Kidney (tissue), 13 donors: ENCODE measurements at regions not wholly inside any gene's neighbourhood (a gene's known extent, or its start where the extent isn't known, plus 50 kb on each side); places are given as distances from the start of the nearest gene placed in this dataset.

Experiments
- DNase-seq, 5 donors: peaks; one replicate each; pipeline ENCODE4 v3.0.0-alpha.2; 2013 to 2020
- FAIRE-seq: peaks from 2 replicates; lab custom pipeline; 2012; peaks lifted over from hg19 to GRCh38; lab: Jason Lieb, UNC
- H3K27ac ChIP-seq, 2 donors: one replicate each; pipeline ENCODE4 v1.7.0; 2013; ENCODE audit warnings: low read depth in 2 of 2, low read length in 2 of 2, inconsistent platforms in 1 of 2
- H3K27me3 ChIP-seq: one replicate; pipeline ENCODE4 v1.7.1; 2013; ENCODE audit warnings: low read length, inconsistent platforms; ENCODE audit not compliant: control insufficient read depth, insufficient read depth
- H3K36me3 ChIP-seq, 3 donors: one replicate each; pipeline versions ENCODE4 v1.7.0 to v1.7.1; 2013; ENCODE audit warnings: low read length in 3 of 3, control low read depth in 1 of 3, inconsistent platforms in 1 of 3; ENCODE audit not compliant: insufficient read depth in 3 of 3, control insufficient read depth in 2 of 3
- H3K4me1 ChIP-seq, 3 donors: one replicate each; pipeline versions ENCODE4 v1.7.0 to v1.7.1; 2013; ENCODE audit warnings: low read length in 3 of 3, inconsistent platforms in 1 of 3, low read depth in 1 of 3; ENCODE audit not compliant: control insufficient read depth in 2 of 3, insufficient read depth in 2 of 3
- H3K4me3 ChIP-seq, 3 donors: one replicate each; pipeline versions ENCODE4 v1.7.0 to v1.8.1; 2013; ENCODE audit warnings: low read length in 3 of 3, control low read depth in 1 of 3, inconsistent platforms in 1 of 3
- H3K9ac ChIP-seq, 3 donors: one replicate each; pipeline versions ENCODE4 v1.7.0 to v1.7.1; 2013; ENCODE audit warnings: low read length in 3 of 3, control low read depth in 1 of 3, inconsistent platforms in 1 of 3
- H3K9me3 ChIP-seq, 3 donors: one replicate each; pipeline versions ENCODE4 v1.7.0 to v1.7.1; 2013; ENCODE audit warnings: low read length in 3 of 3, control low read depth in 1 of 3, inconsistent platforms in 1 of 3; ENCODE audit not compliant: control insufficient read depth in 2 of 3, insufficient read depth in 1 of 3
- CTCF ChIP-seq: IDR thresholded peaks from 3 replicates; pipeline ENCODE4 v1.5.1; 2012; ENCODE audit warnings: mild to moderate bottlenecking, moderate library complexity, borderline replicate concordance; ENCODE audit not compliant: insufficient read depth; ENCODE audit errors: extremely low read depth
- intact Hi-C: fragments of 100-400 bp; cut with DNase I; formaldehyde crosslinking; loops from one replicate; pipeline ENCODE4 v1.11.1; 2022
- donor health status: control.
- donor health status: control.
- donor health status: control.
- donor health status: control.
- donor health status: control.
- donor health status: DM: yes; HTN: yes; CAD: no.
- donor health status: Normal renal cell carcinoma (clear cell type).

DNA sequence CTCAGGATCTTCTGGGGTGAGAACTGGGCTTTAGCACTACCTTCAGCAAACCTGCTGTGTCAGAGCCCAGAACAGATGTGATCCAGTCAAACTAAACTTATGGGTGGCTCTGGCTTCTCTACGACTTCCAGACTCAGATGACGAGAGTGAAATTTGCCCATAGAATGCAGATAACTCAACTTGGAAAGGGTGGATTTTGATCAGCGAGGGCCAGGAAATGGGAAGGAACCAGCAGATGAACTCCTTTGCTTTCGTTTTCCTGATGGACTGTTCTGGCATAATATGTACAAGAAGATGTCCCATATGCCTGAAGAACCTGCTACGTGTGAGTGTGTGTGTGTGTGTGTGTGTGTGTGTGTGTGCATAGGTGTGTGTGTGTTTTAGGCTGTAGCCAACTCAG lies 132.0 kb upstream of the MOCS2 start:
- Histone ChIP-seq H3K9me3 (no peaks in the 10 kb centered on the region), H3K9ac (no peak overlapping the region), H3K4me1 (no peaks in the 10 kb centered on the region), H3K4me3 (no peak overlapping the region), H3K27ac (no peak overlapping the region), H3K27me3 (no peaks in the 10 kb centered on the region), H3K36me3 (no peaks in the 10 kb centered on the region)
- TF ChIP-seq CTCF = no peak
- FAIRE-seq = no peak
- no peak for DNase-seq
- intact Hi-C loops = no loop called here

GRCh38 chr5:53243403-53243802 lies 133.8 kb upstream of the MOCS2 start:
- H3K9me3 ChIP-seq = no peaks in the 10 kb centered on the region
- FAIRE-seq (no peak), DNase-seq (no peak)
- no peak overlapping the region for H3K27ac ChIP-seq
- intact Hi-C loops = no loop called here
- no peak for TF ChIP-seq CTCF
- no peak overlapping the region for H3K9ac ChIP-seq
- no peaks in the 10 kb centered on the region for H3K36me3 ChIP-seq
- no peaks in the 10 kb centered on the region for H3K4me1 ChIP-seq
- H3K27me3 ChIP-seq = no peaks in the 10 kb centered on the region
- no peak overlapping the region for H3K4me3 ChIP-seq

DNA sequence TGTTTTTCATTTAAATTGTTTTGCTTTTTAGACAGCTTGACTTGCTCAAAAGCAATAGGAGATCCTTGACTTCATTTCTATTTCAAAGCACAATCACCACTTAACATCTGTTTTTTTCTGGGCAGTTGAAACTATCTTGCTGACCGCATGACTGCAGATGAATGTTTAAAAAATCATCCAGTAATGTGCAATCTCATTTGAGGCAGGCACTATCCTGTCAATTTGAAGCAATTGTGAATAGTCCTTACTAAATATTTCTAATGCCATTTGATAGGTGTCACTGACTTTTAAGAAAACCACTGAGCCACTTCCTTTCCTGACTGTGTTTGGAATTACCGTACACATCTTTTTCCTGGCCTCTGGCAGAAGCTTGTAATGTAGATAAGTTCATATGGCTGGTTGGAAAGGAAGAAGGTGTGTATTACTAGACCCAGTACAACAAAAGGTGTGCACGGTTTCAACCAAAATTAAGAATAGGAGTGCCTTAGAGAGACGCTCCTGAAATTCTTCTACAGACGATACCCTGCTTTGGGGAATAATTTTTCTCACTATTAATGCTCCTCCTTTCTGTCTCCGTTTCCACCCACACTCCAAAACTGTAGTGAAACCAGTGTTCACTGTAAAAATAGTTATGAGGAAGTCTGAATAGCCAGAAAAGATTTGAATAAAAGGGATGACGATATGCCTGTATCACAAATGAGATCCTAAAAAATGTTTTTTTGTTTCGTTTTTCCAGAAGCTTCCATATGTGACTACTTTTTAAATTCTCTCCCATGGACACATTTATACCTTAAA lies 136.7 kb upstream of the MOCS2 start:
- TF ChIP-seq CTCF = no peak
- FAIRE-seq (no peak), DNase-seq (peak in 1 of 5 donors; percentile 10)
- no peak overlapping the region for H3K4me3 ChIP-seq
- intact Hi-C loops = no loop called here
- H3K36me3 ChIP-seq = no peaks in the 10 kb centered on the region
- H3K9me3 ChIP-seq = no peaks in the 10 kb centered on the region
- no peaks in the 10 kb centered on the region for H3K27me3 ChIP-seq
- H3K9ac ChIP-seq = no peak overlapping the region
- H3K4me1 ChIP-seq = no peaks in the 10 kb centered on the region
- H3K27ac ChIP-seq = no peak overlapping the region
